Endothelial cell of umbilical vein (primary cell): ENCODE measurements at regions not wholly inside any gene's neighbourhood (a gene's known extent, or its start where the extent isn't known, plus 50 kb on each side); places are given as distances from the start of the nearest gene placed in this dataset.

Experiments
- EZH2 ChIP-seq: IDR thresholded peaks from 2 replicates; pipeline ENCODE4 v1.6.1; 2012; ENCODE audit warnings: borderline replicate concordance, low read depth, mild to moderate bottlenecking, moderate library complexity, low read length, inconsistent platforms; ENCODE audit not compliant: severe bottlenecking
- FOS ChIP-seq: IDR thresholded peaks from 2 replicates; pipeline ENCODE4 v1.6.1; 2011; ENCODE audit warnings: mild to moderate bottlenecking, low read length, moderate library complexity, borderline replicate concordance; ENCODE audit not compliant: insufficient read depth
- GATA2 ChIP-seq: IDR thresholded peaks from 2 replicates; pipeline ENCODE4 v1.7.0; 2011; ENCODE audit warnings: low read depth, mild to moderate bottlenecking, moderate library complexity, mixed read lengths, low read length; ENCODE audit not compliant: insufficient read length, insufficient read depth
- MYC ChIP-seq: IDR thresholded peaks from one replicate; pipeline ENCODE4 v1.6.1; 2011; ENCODE audit warnings: mild to moderate bottlenecking, low read depth, low read length
- POLR2A ChIP-seq: IDR thresholded peaks from 2 replicates; pipeline ENCODE4 v1.6.1; 2012; ENCODE audit warnings: low read depth, mild to moderate bottlenecking, control low read depth, low read length
- POLR2AphosphoS5 ChIP-seq: IDR thresholded peaks from 2 replicates; pipeline ENCODE4 v1.6.1; 2012; ENCODE audit warnings: low read depth, mild to moderate bottlenecking, control low read depth, low read length, moderate library complexity; ENCODE audit not compliant: insufficient read depth
- TF ChIP-seq, protein P1 (sequence below), 2 donors: IDR thresholded peaks; 1 replicate in 1 of 2; 2 replicates in 1 of 2; pipeline ENCODE4 v1.5.1; 2011; ENCODE audit warnings: low read length in 2 of 2, mild to moderate bottlenecking in 2 of 2, moderate library complexity in 2 of 2, control low read depth in 1 of 2, inconsistent platforms in 1 of 2, low read depth in 1 of 2; ENCODE audit not compliant: insufficient read depth in 1 of 2; ENCODE audit errors: extremely low read depth in 1 of 2

DNA sequence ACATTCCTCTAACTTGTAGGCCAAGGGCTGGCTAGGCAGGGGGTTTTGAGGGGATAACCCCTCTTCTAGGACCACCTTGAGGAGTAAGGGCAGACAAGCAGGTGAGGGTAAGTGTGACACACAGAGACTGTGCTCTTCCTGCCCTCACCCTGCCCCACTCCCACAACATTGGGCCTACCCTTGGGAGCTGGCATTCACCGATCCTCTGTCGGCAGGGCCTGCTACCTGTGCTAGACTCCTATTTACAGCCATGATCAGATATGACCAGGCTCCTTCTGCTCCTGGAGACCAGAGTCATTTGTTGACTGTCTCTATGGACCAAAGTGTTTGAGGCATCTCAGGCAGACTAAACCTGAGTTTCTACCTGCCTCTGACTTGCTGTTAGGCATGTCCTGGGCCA is 68.3 kb downstream of the SYF2 start:
- TF ChIP-seq, protein P1, sequence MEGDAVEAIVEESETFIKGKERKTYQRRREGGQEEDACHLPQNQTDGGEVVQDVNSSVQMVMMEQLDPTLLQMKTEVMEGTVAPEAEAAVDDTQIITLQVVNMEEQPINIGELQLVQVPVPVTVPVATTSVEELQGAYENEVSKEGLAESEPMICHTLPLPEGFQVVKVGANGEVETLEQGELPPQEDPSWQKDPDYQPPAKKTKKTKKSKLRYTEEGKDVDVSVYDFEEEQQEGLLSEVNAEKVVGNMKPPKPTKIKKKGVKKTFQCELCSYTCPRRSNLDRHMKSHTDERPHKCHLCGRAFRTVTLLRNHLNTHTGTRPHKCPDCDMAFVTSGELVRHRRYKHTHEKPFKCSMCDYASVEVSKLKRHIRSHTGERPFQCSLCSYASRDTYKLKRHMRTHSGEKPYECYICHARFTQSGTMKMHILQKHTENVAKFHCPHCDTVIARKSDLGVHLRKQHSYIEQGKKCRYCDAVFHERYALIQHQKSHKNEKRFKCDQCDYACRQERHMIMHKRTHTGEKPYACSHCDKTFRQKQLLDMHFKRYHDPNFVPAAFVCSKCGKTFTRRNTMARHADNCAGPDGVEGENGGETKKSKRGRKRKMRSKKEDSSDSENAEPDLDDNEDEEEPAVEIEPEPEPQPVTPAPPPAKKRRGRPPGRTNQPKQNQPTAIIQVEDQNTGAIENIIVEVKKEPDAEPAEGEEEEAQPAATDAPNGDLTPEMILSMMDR (IDR thresholded peaks at IDR 0.05; ENCODE audit: extremely low read depth in 1 of 2, insufficient read depth in 1 of 2, low read depth in 1 of 2, low read length in 2 of 2) = no peak
- TF ChIP-seq POLR2A (no peak), MYC (no peak), EZH2 (no peak), POLR2AphosphoS5 (no peak), FOS (no peak), GATA2 (no peak)
